ENCODE measurements at regions not wholly inside any gene's neighbourhood (a gene's known extent, or its start where the extent isn't known, plus 50 kb on each side); places are given as distances from the start of the nearest gene placed in this dataset.

DNA sequence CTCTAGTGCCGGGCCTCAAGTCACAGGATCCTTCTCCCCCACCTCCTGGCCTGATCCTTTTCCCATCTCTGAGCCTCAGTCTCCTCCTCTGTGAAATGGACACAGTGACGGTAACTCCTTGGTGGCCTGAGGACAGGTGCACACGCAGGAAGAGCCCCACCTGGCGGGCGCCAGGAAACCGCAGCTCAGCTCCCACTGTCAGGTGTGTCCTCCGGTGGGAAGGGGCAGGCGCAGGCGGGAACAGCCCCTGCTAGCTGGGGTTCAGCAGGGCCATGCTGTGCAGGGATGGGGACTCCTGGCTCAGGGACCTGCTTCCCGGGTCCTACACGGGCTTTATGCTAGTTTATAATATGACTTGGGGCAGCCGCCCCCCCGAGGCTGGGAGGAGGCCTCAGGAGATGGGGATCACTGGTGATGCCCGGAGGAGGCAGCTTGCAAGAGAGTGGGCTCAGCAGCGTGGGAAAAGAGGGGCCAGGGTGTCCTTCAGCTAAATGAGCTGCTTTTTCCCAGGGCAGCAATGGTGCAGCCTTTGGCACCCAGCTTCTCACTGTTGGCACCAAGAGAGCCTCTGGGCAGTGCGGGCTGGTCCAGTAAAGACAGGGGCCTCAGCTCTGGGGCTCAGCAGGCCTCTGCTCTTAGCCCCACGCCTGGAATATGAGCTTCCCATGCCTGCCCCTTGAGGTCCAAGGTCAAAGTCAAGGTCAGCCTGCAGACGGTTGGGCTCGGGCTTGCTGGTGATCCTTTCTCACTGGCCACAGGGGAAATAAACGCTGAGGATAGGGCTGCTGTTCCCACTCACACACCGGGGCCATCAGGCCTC, 68.0 kb upstream of the FAM20C start:
- no peak for DNase-seq

DNA sequence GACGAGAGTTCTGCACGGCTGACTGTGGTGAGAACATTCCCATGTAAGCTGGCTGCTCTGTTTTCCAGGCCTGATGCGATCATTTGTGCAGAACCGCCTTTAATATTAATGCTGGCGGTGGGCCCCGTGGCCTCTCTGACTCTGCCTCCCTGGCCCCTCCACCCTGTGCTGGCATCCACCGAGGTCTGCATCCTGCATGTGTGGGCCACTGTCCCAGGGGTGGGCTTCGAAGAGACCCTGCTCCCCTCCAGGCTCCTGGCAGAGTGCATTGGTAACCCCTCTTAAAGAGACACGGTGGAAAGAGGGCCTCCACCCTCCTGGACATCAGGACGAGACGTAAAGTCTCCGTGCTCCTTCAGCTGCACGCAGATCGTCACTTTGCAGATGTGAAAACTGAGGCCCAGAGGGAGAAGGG, 67.3 kb upstream of the FAM20C start:
- DNase-seq: no peak

DNA sequence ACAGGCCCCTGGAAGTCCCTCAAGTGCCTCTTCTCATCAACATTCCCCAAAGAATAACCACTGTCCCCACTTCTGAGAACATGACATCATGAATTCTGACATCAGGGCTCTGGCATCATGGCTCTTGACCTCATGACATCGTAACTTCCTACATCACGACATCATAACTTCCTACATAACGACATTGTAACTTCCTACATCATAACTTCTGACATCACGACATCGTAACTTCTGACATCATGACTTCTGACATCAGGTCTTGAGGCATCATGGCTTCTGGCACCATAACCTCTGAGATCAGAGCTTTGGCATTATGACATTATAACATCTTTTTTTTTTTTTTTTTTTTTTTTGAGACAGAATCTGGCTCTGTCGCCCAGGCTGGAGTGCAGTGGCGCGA, 66.7 kb upstream of the FAM20C start:
- DNase-seq: no peak

DNA sequence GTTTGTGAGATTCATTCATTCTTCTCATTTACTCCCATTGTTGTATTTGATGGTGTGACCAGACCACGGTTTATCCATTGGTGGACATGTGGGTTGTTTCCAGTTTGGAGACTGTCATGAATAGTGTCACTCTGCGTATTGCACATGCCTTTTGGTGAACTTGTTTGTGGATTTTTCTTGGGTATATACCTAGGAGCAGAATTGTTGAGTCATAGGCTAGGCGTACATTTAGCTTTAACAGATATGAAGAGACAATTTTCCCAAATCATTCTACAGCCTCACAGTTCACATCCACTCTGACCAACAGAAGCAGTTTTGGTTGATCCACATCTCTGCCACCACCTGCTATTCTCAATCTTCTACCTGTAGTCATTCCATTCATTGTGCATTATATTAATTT, 66.0 kb upstream of the FAM20C start:
- no peak for DNase-seq

DNA sequence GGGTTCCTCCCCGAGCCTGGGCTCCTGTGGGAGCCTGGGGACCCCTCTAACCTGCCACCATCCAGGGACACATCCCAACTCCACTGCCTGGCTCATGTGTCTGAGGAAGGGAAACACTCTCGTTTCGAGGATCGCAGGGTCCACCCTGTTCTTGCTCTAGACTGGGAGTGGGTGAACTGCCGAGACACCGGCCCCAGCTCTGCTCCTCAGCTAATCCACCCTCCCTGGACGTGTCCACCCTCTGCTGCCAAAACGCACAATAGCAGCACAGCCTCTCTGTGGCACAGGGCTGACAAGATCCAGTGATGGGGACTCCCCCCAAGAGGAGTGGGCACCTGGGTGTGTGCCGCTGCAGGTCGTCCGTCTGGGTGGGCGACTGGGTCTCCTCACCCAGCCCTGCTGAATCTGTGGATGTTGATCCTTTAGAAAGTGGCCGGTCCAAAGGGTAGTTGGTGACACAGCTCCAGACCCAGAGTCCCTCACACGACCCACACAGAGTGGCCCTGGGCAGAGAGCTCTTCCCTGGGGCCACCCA, 65.2 kb upstream of the FAM20C start:
- no peak for DNase-seq

DNA sequence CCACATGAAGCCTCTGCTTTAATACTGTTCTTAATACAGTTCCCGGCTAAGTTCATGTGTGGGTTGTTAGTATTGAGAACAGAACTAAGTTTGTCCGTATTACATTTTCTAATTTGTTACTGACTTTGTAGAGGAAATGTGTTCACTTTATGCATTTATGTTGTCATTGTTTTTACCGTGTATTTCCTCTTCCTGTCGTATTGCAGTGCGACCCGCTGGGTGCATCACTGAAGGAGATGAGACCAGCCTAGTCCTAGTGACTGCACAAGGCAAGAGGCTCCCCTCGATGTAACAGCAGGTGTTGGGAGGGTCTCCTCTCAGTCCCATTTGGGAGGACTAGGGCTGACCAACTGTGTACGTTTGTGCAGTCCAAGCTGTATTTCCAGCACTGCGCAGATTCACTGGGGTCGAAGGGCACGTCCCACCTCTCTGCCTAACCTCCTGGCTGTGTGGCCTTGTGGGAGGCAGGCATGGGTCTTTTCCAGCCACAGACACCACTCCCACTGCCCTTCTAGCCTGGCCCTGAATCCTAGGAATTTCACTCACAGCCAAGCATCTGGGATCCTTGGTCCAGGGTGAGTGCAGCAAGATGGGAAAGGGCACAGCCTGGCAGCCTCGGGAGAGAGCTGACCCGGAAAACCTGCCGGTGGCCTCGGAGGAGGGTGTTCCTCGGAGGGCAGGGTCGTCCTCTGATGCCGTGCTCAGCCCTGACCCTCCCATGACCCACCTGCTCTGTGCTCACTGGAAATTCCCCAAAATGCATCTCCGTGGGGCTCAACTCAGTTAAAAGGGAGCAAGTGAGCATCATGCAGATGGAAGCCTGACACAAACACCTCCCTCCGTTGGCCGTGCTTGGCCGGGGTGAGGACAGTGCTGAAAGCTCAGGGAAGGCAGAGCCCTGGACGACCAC, 63.9 kb upstream of the FAM20C start:
- DNase-seq: no peak

DNA sequence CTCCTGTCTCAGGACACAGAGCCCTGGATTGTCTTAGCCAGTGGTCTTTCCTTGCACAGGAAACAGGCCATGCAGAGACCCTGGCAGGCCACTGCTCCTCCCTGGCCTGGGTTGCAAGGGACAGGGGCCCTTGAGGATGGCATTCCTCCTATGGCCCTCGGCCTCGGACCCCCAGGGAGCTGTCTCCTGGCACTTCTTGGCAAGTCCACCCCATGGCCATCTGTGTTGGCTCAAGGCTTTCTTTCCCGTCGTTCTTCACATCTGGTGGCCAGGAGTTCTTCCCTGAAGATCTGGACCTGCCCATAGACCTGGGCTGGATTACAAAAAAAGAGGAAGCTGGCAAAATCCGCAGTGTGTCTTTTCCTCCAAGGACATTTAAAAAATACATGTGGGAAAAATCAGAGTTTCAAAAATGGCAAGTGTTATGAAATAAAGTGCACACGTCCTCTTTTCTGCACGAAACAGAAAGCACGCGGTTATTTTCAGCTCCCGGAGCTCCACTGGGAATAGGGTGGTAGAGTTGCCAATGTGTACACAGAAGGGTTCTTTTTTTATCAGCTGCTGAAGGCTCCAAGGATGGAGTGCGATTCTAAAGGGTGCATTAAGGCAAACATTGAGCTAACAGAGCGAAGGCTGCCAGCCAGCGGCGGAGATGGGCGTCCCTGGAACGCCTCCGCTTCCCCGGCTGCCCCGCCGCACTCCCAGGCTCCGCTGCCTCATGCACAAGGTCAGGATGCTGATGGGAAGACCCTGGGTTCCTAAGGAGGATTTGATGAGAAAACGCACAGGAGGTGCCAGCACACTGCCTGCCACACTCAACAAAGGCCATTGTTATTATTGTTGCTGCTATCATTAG, 62.8 kb upstream of the FAM20C start:
- DNase-seq: peak; percentile 62

DNA sequence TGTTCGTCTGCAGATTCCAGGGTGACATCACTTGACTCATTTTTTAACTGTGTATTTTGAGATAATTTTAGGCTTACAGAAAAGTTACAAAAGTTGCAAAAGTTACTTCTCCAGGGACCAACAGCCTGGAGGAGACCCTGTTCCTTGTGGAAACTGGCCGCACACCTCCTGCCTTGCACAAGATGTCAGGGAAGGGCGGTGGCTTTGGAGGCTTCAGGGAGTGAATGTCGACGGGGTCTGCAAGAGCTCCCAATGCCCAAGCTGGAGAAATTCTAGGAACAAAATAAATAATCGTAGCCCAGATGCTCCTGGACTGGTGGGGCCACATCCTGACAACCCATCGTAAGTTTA, 62.2 kb upstream of the FAM20C start:
- no peak for DNase-seq

DNA sequence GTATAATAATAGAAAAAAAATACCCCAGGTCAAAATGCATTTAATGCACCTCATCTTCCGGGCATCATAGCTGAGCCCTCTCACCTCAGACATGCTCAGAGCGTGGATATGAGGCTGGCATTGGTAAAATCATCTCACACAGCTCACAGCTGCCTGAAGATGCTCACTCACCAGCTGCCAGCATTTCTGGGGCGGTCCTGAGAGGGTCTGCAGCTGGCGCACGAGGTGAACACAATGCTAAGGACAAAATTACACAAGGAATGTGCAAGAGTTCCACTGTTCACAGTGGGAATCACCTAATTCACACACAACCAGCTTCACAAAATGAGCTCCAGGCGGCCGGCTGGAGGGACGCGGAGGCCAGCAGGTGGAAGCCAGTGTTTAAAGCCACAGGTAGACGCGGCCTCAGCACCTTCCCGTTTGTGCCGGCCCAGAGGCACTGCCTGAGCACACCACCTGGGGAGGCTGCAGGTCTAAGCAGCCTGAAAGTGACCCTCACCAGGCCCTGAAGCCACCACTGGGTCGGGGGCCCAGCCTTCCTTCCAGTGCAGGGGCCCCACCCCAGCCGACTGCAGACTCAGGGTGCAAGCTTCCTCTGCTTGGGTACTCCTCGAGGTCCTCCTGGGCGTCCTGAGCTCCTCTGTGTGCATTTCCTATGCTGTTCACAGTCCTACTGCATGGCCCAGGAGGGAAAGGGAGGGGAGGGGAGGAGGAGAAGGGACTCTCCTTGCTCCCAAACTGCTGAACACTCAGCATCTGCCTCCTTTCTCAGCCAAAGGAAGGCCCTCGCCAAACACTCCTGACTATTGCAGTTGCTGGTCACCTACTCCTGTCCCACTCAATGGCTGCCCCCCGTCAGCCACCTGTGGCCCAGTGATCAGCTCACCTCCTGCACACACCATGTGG, 61.2 kb upstream of the FAM20C start:
- DNase-seq: no peak

DNA sequence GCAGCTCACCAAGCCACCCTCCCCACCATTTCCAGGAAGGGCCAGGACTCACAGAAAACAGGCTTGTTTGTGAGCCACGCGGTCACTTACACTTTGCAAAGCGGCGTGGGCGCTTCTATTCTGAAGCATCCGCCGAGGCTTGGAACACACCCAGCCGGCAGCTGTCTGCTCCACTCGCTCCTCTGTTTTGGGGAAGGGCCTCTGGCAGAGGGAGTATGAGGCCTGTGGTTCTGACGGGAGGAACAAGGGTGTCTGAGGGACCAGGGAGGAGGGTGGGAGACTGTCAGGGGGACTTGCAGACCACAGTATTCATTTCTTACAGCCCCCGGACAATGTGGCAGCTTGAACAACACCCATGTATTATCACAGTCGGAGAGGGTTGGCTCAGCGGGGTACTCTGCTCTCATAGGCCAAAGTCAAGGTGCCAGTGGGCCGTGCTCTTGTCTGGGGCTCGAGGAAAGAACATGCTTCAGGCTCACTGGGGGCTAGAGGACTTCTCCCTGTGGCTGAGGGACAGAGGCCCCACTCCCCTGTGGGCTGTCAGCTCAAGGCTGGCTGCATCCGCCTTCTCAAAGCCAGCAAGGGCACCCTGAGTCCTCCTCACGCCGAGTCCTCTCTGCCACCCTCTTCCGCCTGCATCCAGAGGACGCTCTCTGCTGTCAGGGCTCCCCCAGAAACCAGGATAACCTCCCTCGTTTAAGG, 60.4 kb upstream of the FAM20C start:
- DNase-seq: no peak

DNA sequence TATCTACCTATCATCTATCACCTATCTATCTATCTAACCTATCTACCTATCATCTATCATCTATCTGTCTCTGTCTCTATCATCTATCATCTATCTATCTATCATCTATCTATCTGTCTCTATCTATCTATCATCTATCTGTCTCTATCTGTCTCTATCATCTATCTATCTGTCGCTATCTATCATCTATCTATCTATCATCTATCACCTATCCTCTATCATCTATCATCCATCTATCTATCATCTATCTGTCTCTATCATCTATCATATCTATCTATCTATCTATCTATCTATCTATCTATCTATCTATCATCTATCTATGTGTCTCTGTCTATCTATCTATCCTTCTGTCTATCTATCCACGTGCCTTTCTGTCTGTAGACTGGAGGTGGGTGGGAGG, 59.5 kb upstream of the FAM20C start:
- no peak for DNase-seq

DNA sequence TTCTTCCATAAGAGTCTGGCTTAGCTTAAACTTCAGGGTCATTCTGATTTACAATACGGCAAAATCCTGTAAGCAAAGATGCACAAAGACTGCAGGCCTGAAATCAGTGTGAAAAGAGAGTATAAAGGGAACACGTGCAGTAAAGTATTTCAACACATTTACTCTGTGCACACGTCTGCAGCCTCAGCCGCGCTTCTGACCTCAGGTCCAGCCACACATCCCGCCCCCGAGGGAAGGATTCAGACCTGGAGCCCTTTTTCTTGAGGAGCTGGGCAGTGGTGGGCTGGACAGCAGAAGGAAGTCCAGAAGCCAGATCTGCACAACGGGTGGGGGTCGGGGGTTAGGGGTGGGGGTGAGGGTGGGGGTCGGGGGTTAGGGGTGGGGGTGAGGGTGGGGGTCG, 58.9 kb upstream of the FAM20C start:
- DNase-seq: no peak

DNA sequence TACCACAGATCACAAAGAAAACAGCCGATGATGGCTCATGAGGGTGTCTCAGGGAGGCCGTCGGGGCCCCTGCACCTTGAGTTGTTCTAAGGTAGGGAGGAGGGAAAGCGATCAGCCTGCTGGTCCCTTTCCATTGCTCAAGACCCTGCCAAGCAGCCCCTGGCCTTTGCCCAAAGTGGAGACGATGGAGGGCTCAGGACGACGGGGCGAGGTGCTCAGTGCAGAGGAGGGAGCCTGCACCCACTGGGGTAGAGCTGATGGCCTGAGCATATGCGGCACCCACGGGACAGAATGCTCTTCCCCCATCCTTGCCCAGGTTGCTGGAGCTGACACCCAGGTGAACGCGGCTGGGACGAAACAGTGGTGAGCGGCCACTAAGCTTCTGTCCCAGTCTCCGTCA, 58.3 kb upstream of the FAM20C start:
- DNase-seq: no peak

DNA sequence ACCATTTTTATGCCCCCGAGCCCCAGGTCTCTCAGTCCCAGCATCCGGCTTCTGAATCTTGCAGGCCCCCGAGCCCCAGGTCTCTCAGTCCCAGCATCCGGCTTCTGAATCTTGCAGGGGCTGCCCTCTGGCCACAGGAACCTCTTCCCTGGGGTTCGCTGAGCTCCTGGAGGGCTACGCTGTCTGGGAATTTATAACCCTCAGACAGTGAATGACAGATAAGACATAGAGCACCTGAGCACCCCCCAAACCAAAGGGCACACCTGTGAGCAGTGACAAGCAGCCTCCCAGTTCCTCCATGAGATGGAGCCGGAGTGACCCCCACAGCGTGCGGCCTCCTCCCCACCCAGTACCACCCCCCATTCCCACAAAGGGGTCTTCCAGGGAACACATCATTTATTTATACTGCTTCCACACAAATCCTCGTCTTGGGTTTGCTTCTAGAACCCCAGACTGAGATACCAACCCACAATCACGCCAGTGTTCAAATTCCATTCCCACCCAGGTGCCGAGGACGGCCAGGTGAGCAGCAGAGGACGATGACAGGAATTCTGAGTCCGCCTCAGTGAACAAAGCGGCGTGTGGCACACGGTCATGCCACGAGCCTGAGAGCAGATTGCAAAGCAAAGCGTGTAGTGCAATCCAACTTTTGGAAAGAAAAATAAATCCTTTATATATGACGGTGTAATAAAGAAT, 57.7 kb upstream of the FAM20C start:
- no peak for DNase-seq

DNA sequence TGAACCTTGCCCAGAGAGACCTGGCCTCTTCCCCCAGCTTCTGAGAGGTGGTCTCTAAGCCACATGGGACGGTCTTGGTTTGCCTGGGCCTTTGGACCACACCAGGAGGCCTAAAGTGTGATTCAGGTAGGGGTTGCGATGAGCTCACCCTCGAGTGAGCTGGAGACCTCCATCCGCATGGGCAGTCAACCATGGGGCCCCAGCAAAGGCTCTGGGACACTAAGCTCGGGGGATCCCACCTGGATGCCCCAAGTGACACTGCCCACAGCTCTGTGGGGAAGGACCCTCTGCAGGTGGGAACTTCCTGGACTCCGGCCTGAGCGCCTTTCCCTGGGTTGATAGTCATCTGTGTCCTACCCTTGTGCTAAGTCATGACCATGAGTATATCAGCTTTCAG, 57.1 kb upstream of the FAM20C start:
- DNase-seq: no peak

DNA sequence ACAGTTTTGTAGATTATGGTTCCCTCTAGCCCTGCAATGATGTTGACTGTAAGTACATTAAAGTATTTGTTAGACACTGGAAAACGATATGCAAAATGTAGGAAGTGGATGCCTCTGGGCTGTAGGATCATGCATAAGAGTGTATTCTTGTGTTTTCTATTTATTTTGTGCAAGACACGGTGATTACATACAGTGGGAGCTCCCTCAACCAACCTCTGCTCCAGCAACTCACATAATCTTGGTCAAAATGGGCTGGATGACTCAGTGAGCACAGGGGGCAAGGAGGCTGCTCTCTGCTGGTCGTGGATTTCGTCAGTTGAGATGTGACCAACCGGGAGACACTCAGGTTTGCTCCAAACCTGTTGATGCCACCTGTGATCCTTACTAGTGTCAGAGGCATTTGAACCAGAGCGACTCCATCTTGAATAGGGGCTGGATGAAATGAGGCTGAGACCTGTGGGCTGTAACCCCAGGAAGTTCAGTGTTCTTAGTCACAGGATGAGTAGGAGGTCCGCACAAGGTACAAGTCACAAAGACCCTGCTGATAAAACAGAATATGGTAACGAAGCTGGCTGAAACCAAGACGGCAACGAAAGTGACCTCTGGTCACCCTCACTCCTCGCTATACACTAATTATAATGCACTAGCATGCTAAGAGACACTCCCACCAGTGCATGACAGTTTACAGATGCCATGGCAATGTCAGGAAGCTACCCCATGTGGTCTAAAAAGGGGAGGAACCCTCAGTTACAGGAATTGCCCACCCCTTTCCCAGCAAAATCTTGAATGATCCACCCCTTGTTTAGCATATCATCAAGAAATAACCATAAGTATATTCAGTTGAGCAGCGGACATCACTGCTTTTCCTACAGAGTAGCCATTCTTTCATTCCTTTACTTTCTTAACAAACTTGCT, 56.4 kb upstream of the FAM20C start:
- no peak for DNase-seq

DNA sequence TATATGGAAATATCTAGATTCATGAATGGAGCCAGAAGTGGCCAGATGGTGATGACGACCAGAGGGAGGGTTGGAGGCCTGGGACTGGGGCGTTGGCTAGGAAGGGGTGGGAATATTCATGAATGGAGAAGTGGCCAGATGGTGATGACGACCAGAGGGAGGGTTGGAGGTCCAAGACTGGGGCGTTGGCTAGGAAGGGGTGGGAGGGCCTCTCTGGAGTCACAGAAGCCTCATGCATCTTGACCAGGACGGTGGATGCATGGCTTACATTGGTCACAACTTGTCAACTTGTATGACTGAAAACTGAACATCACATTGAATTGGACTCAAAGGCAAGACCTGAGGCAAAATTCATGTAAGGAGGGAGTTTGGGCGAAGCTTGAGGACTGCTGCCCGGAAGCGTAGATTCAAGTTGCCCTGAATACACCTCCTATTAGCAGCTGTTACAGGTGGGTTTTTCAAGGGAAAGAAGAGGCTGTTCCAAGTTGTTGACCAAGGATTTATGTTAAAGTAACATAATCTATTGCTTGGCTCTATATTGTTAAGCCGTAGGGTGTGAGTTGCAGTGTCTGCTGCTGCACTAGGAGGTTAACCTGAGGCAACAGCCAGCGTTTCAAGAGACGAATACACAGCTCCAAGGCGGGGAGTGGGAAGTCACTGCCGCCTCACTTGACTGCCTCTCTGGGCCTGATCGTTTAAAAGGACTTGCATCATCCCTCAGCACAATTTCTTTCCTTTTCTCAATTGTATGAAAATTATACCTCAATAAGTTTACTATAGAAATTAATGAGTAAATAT, 55.1 kb upstream of the FAM20C start:
- DNase-seq: no peak

DNA sequence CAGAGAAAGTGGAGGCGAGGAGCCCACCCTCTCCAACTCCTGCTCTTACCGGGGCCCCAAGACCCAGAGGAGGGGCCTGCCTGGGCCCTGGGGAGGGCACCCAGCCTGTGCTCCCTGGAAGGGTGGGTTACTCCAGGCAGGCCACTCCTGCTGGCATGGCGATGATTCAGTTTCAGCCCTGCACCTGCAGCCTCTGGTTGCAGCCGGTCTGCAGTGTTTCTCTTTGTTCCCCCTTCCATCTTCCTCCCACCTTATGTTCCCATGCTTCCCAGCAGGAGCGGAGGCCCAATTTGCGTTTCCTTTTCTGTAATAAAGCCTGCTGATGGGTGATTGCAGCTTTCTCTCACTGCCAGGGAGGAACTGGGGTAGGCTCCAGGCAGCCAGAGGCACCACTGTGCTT, 53.2 kb upstream of the FAM20C start:
- no peak for DNase-seq
